HL-60 (cell line): ENCODE measurements at regions not wholly inside any gene's neighbourhood (a gene's known extent, or its start where the extent isn't known, plus 50 kb on each side); places are given as distances from the start of the nearest gene placed in this dataset.
"Not testable (repeated sequence)": the region's sequence is repeated elsewhere in the genome, so short reads cannot be mapped to it uniquely, and the experiment has no call there.

ENCODE experiments used
- DNase-seq, 2 experiments: peaks; one replicate each; pipeline ENCODE4 v3.0.0-alpha.2; 2010 to 2020; ENCODE audit warnings: low read depth in 1 of 2, low spot score in 1 of 2
- H3K27ac ChIP-seq: fragments of 250-450 bp; sonication (Bioruptor Pico); replicated peaks from 2 replicates; pipeline ENCODE4 v1.5.1; 2020; ENCODE audit warnings: mild to moderate bottlenecking, moderate library complexity
- H3K27me3 ChIP-seq: fragments of 250-450 bp; sonication (Bioruptor Pico); 2 replicates; pipeline ENCODE4 v1.5.1; 2021; ENCODE audit warnings: mild to moderate bottlenecking, moderate library complexity; ENCODE audit not compliant: insufficient read depth, poor library complexity, severe bottlenecking
- H3K4me3 ChIP-seq: replicated peaks from 2 replicates; pipeline ENCODE4 v1.5.1; 2011; ENCODE audit warnings: mild to moderate bottlenecking, control low read depth, low read length; ENCODE audit not compliant: insufficient read depth
- GABPA ChIP-seq: IDR thresholded peaks from 2 replicates; pipeline ENCODE4 v1.6.1; 2012; ENCODE audit warnings: low read depth
- POLR2AphosphoS5 ChIP-seq: IDR thresholded peaks from 2 replicates; pipeline ENCODE4 v1.6.1; 2012; ENCODE audit warnings: low read depth
- SPI1 ChIP-seq: IDR thresholded peaks from 2 replicates; pipeline ENCODE4 v1.6.1; 2012; ENCODE audit warnings: low read depth, mild to moderate bottlenecking, borderline replicate concordance
- TF ChIP-seq, protein P1 (sequence below): IDR thresholded peaks from 2 replicates; pipeline ENCODE4 v1.6.1; 2012; ENCODE audit warnings: low read depth; ENCODE audit not compliant: insufficient replicate concordance
- TF ChIP-seq, protein P2 (sequence below): IDR thresholded peaks from one replicate; pipeline ENCODE4 v1.5.1; 2011; ENCODE audit warnings: low read length, control low read depth, inconsistent platforms; ENCODE audit not compliant: insufficient read depth

DNA sequence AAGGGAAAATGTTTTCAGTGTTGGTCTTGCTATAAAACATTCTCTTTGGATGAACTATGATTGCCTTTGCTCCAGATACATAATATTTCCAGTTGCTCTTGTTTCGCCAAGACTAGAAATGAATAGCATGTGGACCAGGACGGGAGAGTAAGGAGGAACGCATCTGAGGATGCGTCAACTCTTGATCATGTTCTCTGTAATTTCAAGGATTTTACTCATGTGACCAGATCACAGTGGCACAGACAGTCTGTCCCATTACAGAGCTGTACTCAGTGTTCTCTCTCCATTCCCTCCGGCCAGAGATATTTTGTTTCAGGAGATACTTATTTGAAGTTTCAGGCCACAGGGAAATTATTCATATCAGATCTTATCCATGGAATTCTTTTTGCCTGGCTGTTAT, 266.6 kb downstream of the MID1IP1 start:
- H3K27me3 ChIP-seq = no peaks in the 10 kb centered on the region
- no peak for DNase-seq
- H3K27ac ChIP-seq = no peak overlapping the region
- TF ChIP-seq, protein P1, sequence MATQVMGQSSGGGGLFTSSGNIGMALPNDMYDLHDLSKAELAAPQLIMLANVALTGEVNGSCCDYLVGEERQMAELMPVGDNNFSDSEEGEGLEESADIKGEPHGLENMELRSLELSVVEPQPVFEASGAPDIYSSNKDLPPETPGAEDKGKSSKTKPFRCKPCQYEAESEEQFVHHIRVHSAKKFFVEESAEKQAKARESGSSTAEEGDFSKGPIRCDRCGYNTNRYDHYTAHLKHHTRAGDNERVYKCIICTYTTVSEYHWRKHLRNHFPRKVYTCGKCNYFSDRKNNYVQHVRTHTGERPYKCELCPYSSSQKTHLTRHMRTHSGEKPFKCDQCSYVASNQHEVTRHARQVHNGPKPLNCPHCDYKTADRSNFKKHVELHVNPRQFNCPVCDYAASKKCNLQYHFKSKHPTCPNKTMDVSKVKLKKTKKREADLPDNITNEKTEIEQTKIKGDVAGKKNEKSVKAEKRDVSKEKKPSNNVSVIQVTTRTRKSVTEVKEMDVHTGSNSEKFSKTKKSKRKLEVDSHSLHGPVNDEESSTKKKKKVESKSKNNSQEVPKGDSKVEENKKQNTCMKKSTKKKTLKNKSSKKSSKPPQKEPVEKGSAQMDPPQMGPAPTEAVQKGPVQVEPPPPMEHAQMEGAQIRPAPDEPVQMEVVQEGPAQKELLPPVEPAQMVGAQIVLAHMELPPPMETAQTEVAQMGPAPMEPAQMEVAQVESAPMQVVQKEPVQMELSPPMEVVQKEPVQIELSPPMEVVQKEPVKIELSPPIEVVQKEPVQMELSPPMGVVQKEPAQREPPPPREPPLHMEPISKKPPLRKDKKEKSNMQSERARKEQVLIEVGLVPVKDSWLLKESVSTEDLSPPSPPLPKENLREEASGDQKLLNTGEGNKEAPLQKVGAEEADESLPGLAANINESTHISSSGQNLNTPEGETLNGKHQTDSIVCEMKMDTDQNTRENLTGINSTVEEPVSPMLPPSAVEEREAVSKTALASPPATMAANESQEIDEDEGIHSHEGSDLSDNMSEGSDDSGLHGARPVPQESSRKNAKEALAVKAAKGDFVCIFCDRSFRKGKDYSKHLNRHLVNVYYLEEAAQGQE = no peak
- no peak for TF ChIP-seq GABPA
- TF ChIP-seq POLR2AphosphoS5 = no peak
- TF ChIP-seq SPI1 = no peak
- TF ChIP-seq, protein P2, sequence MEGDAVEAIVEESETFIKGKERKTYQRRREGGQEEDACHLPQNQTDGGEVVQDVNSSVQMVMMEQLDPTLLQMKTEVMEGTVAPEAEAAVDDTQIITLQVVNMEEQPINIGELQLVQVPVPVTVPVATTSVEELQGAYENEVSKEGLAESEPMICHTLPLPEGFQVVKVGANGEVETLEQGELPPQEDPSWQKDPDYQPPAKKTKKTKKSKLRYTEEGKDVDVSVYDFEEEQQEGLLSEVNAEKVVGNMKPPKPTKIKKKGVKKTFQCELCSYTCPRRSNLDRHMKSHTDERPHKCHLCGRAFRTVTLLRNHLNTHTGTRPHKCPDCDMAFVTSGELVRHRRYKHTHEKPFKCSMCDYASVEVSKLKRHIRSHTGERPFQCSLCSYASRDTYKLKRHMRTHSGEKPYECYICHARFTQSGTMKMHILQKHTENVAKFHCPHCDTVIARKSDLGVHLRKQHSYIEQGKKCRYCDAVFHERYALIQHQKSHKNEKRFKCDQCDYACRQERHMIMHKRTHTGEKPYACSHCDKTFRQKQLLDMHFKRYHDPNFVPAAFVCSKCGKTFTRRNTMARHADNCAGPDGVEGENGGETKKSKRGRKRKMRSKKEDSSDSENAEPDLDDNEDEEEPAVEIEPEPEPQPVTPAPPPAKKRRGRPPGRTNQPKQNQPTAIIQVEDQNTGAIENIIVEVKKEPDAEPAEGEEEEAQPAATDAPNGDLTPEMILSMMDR = no peak
- no peak overlapping the region for H3K4me3 ChIP-seq

DNA sequence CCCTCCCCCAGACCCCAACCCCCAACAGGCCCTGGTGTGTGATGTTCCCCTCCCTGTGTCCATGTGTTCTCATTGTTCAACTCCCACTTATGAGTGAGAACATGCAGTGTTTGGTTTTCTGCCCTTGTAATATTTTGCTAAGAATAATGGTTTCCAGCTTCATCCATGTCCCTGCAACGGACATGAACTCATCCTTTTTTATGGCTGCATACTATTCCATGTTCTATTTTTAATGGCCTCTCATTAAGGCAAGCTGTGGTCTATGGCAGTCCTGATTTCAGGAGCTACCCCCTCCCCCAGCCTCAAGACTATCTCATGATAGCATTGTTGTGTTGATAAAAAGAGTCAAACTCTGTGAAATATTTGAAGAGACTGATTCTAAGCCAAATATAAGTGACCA, 267.4 kb downstream of the MID1IP1 start:
- H3K27ac ChIP-seq, H3K27me3 ChIP-seq, H3K4me3 ChIP-seq, DNase-seq: not testable (repeated sequence)

DNA sequence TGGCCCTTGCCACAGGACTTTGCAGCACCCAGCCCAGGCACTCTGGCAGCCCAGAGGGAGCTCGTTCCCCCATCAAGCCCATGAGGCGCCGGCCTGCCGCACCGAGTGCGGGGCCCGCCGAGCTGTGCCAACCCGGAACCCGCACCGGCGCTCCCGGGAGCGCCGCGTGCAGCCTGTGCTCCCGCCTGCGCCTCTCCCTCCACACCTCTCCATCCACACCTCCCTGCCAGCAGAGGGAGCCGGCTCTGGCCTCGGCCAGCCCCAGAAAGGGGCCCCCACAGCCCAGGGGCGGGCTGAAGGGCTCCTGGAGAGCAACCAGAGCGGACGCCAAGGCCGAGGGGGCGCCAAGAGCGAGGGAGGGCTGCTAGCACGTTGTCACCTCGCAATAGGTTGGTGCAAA, 268.8 kb downstream of the MID1IP1 start:
- no peak for DNase-seq
- H3K4me3 ChIP-seq = no peak overlapping the region
- H3K27ac ChIP-seq = no peak overlapping the region
- TF ChIP-seq SPI1 (no peak), POLR2AphosphoS5 (no peak), GABPA (no peak)
- TF ChIP-seq, protein P1 = no peak
- TF ChIP-seq, protein P2 = no peak
- no peaks in the 10 kb centered on the region for H3K27me3 ChIP-seq

DNA sequence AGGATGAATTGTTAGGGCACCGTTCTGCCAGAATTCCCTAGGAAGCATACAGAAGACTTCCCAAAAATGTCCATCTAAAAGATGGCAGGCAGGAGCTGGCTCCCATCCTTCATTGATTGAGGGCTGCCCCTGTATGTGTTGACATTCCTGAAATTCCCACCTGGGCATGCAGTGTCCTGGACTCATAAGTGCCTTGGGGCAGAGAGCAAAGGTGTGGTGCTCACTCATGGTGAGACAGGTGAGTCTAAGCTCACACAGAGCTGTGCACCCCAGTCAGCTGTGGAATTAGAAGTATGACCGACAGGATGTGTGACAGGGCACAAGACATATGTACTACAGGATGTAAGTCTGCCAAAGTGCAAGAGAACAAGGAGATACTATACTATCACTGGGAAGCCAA, 271.9 kb downstream of the MID1IP1 start:
- TF ChIP-seq GABPA (no peak), SPI1 (no peak), POLR2AphosphoS5 (no peak)
- TF ChIP-seq, protein P2 = no peak
- TF ChIP-seq, protein P1 = no peak
- H3K27me3 ChIP-seq = no peaks in the 10 kb centered on the region

More for the DNA sequence above, 271.9 kb downstream of the MID1IP1 start:
- no peak for DNase-seq
- no peak overlapping the region for H3K4me3 ChIP-seq
- no peak overlapping the region for H3K27ac ChIP-seq
